ENCODE measurements at regions not wholly inside any gene's neighbourhood (a gene's known extent, or its start where the extent isn't known, plus 50 kb on each side); places are given as distances from the start of the nearest gene placed in this dataset.

GRCh38 chr13:61988810-61989209 is 573.2 kb upstream of the PCDH20 start:
- TF ChIP-seq CTCF (IDR thresholded peaks at IDR 0.05) (no peak), POLR2A (IDR thresholded peaks at IDR 0.05) (no peak)
